Prostate gland (tissue), 2 donors: ENCODE measurements at regions not wholly inside any gene's neighbourhood (a gene's known extent, or its start where the extent isn't known, plus 50 kb on each side); places are given as distances from the start of the nearest gene placed in this dataset.

Experiments
- POLR2A ChIP-seq: fragments of 450-650 bp; IDR thresholded peaks from one replicate; pipeline ENCODE4 v1.6.1; 2016; ENCODE audit warnings: antibody characterized with exemption, mild to moderate bottlenecking
- POLR2AphosphoS5 ChIP-seq: sonication (generic); formaldehyde crosslinking; IDR thresholded peaks from one replicate; pipeline ENCODE4 v1.6.1; 2017; ENCODE audit warnings: antibody characterized with exemption
- TF ChIP-seq, protein P1 (sequence below), 4 experiments: fragments of 200-600 bp in 2 of 4; fragments of 450-650 bp in 2 of 4; sonication (generic) in 2 of 4; IDR thresholded peaks; 1 replicate in 3 of 4; 2 replicates in 1 of 4; pipeline ENCODE4 v1.5.1; 2016 to 2019; ENCODE audit warnings: antibody characterized with exemption in 4 of 4, mild to moderate bottlenecking in 2 of 4, moderate library complexity in 2 of 4

DNA sequence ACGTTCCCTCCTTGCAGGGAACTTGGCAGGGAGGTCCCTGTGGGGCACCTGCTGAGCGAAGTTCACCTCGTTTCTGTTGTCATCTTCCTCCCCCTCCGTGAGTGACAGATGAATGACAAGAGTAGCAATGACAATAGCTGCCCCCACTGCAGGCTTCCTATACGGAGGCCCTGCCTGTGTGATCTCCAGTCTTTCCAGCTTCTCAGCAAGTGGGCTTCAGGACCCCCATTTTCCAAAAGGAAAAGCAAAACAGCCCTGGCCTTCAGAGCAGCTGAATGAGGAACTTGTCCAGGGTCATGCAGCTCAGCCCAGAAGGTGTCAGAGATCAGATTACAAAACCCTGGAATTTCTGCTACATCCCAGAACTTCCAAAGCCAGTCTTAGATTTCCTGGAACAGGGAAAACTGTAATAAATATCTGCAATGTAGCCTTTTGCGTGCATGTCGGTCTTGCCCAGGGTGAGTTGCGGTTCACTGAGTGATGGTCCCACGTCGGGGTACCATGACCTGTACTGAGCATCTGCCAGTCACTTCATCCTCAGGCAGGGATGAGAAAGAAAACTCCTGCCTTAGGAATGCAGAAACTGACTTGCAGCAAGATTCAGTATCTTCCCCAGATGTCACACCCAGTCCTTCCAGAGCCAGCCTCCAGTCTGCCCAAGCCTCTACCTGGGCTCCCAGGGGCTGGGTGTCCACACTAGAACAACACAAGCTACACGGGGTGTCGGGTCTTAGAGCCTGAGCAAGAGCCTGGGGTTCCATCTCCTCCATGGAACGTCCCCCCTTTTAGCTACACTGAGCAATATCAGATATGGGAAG lies 1457.0 kb downstream of the BRD1 start:
- TF ChIP-seq, protein P1, sequence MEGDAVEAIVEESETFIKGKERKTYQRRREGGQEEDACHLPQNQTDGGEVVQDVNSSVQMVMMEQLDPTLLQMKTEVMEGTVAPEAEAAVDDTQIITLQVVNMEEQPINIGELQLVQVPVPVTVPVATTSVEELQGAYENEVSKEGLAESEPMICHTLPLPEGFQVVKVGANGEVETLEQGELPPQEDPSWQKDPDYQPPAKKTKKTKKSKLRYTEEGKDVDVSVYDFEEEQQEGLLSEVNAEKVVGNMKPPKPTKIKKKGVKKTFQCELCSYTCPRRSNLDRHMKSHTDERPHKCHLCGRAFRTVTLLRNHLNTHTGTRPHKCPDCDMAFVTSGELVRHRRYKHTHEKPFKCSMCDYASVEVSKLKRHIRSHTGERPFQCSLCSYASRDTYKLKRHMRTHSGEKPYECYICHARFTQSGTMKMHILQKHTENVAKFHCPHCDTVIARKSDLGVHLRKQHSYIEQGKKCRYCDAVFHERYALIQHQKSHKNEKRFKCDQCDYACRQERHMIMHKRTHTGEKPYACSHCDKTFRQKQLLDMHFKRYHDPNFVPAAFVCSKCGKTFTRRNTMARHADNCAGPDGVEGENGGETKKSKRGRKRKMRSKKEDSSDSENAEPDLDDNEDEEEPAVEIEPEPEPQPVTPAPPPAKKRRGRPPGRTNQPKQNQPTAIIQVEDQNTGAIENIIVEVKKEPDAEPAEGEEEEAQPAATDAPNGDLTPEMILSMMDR (IDR thresholded peaks at IDR 0.05): no peak
- TF ChIP-seq POLR2AphosphoS5 (no peak), POLR2A (no peak)
